ENCODE measurements at regions not wholly inside any gene's neighbourhood (a gene's known extent, or its start where the extent isn't known, plus 50 kb on each side); places are given as distances from the start of the nearest gene placed in this dataset.

GRCh38 chr18:46414863-46415262 is 242.2 kb downstream of the LOXHD1 start:
- dilution Hi-C loops (cut with MboI; ENCODE audit: extremely low pct_ligation_motif_present, low sequenced_read_pairs), result no loop called here
- CTCF ChIA-PET, result no interaction called here
- no peaks in the 10 kb centered on the region for H4K20me1 ChIP-seq (replicated peaks; ENCODE audit: control insufficient read depth, extremely low read depth, insufficient read depth, low read length)

More at GRCh38 chr18:46414863-46415262, 242.2 kb downstream of the LOXHD1 start:
- BruUV-seq (replicated peaks), result no TSS peak
- no peaks in the 10 kb centered on the region for H3K9me1 ChIP-seq (replicated peaks; ENCODE audit: control insufficient read depth, extremely low read depth, insufficient read depth, low read length)
- no peak for DNase-seq (ENCODE audit: low read depth, low spot score)
- no peaks in the 10 kb centered on the region for H3K36me3 ChIP-seq (ENCODE audit: control insufficient read depth in 2 of 2, extremely low read depth in 1 of 2, insufficient read depth in 2 of 2, low read length in 2 of 2)
- H3K9ac ChIP-seq (replicated peaks; ENCODE audit: extremely low read depth, insufficient read depth, low read length), result no peak overlapping the region
- H2AFZ ChIP-seq (ENCODE audit: low read depth, low read length), result no peak overlapping the region
- no peak overlapping the region for H3K4me2 ChIP-seq (ENCODE audit: insufficient read depth, low read length)
- H3K4me3 ChIP-seq (replicated peaks in 1 of 3; ENCODE audit: insufficient read depth in 1 of 3, low read depth in 1 of 3, low read length in 3 of 3), result no peak overlapping the region
- no peaks in the 10 kb centered on the region for H3K27me3 ChIP-seq (ENCODE audit: control insufficient read depth in 2 of 2, insufficient read depth in 2 of 2, low read length in 2 of 2)
- intact Hi-C loops (cut with micrococcal nuclease), result no loop called here
- no peak overlapping the region for H3K27ac ChIP-seq (ENCODE audit: insufficient read depth, low read depth, low read length)
- H3K9me3 ChIP-seq (replicated peaks; ENCODE audit: control insufficient read depth, insufficient read depth, low read length), result no peaks in the 10 kb centered on the region
- no peaks in the 10 kb centered on the region for H3K4me1 ChIP-seq (ENCODE audit: control insufficient read depth, extremely low read depth, insufficient read depth, low read length)
- POLR2A ChIA-PET, result no interaction called here
- TF ChIP-seq, protein P1, sequence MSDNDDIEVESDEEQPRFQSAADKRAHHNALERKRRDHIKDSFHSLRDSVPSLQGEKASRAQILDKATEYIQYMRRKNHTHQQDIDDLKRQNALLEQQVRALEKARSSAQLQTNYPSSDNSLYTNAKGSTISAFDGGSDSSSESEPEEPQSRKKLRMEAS (IDR thresholded peaks at IDR 0.05; ENCODE audit: insufficient read depth, insufficient read length), result no peak
- TF ChIP-seq, protein P2, sequence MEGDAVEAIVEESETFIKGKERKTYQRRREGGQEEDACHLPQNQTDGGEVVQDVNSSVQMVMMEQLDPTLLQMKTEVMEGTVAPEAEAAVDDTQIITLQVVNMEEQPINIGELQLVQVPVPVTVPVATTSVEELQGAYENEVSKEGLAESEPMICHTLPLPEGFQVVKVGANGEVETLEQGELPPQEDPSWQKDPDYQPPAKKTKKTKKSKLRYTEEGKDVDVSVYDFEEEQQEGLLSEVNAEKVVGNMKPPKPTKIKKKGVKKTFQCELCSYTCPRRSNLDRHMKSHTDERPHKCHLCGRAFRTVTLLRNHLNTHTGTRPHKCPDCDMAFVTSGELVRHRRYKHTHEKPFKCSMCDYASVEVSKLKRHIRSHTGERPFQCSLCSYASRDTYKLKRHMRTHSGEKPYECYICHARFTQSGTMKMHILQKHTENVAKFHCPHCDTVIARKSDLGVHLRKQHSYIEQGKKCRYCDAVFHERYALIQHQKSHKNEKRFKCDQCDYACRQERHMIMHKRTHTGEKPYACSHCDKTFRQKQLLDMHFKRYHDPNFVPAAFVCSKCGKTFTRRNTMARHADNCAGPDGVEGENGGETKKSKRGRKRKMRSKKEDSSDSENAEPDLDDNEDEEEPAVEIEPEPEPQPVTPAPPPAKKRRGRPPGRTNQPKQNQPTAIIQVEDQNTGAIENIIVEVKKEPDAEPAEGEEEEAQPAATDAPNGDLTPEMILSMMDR (IDR thresholded peaks at IDR 0.05; ENCODE audit: extremely low read depth in 1 of 2, insufficient read depth in 1 of 2, low read depth in 1 of 2, low read length in 2 of 2), result no peak
- TF ChIP-seq POLR2A (IDR thresholded peaks at IDR 0.05; ENCODE audit: low read depth, low read length), result no peak
- TF ChIP-seq GATA2 (IDR thresholded peaks at IDR 0.05; ENCODE audit: insufficient read depth, insufficient read length, low read depth, low read length), result no peak
- no peak for TF ChIP-seq EZH2 (IDR thresholded peaks at IDR 0.05; ENCODE audit: borderline replicate concordance, low read depth, low read length, severe bottlenecking)
- no peak for TF ChIP-seq MYC (IDR thresholded peaks at IDR 0.05; ENCODE audit: low read depth, low read length)
- no peak for TF ChIP-seq FOS (IDR thresholded peaks at IDR 0.05; ENCODE audit: borderline replicate concordance, insufficient read depth, low read length)
- TF ChIP-seq JUN (IDR thresholded peaks at IDR 0.05; ENCODE audit: borderline replicate concordance, insufficient read depth, insufficient read length, low read depth), result no peak
- no peak for TF ChIP-seq POLR2AphosphoS5 (IDR thresholded peaks at IDR 0.05; ENCODE audit: insufficient read depth, low read depth, low read length)
- FAIRE-seq, result no peak
- H3K79me2 ChIP-seq (ENCODE audit: control insufficient read depth, insufficient read depth, low read length), result no peaks in the 10 kb centered on the region
